ENCODE measurements at regions not wholly inside any gene's neighbourhood (a gene's known extent, or its start where the extent isn't known, plus 50 kb on each side); places are given as distances from the start of the nearest gene placed in this dataset.
A peak's percentile ranks its signal among the peaks of the same experiment; 100 is the strongest.
"Not testable (repeated sequence)": the region's sequence is repeated elsewhere in the genome, so short reads cannot be mapped to it uniquely, and the experiment has no call there.

GRCh38 chr2:237210763-237211162 lies 125.1 kb downstream of the COPS8 start:
- no peak overlapping the region for H3K4me3 ChIP-seq (ENCODE audit: control insufficient read depth, low read depth, low read length)
- TF ChIP-seq, protein P1, sequence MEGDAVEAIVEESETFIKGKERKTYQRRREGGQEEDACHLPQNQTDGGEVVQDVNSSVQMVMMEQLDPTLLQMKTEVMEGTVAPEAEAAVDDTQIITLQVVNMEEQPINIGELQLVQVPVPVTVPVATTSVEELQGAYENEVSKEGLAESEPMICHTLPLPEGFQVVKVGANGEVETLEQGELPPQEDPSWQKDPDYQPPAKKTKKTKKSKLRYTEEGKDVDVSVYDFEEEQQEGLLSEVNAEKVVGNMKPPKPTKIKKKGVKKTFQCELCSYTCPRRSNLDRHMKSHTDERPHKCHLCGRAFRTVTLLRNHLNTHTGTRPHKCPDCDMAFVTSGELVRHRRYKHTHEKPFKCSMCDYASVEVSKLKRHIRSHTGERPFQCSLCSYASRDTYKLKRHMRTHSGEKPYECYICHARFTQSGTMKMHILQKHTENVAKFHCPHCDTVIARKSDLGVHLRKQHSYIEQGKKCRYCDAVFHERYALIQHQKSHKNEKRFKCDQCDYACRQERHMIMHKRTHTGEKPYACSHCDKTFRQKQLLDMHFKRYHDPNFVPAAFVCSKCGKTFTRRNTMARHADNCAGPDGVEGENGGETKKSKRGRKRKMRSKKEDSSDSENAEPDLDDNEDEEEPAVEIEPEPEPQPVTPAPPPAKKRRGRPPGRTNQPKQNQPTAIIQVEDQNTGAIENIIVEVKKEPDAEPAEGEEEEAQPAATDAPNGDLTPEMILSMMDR (conservative IDR thresholded peaks at IDR 0.05; ENCODE audit: control insufficient read depth, insufficient read depth, low read depth, low read length) = no peak
- DNase-seq (ENCODE audit: low read depth) = no peak

GRCh38 chr2:237212356-237213279 lies 126.9 kb downstream of the COPS8 start:
- not testable (repeated sequence) for DNase-seq (ENCODE audit: low read depth); H3K4me3 ChIP-seq (ENCODE audit: control insufficient read depth, low read depth, low read length)

DNA sequence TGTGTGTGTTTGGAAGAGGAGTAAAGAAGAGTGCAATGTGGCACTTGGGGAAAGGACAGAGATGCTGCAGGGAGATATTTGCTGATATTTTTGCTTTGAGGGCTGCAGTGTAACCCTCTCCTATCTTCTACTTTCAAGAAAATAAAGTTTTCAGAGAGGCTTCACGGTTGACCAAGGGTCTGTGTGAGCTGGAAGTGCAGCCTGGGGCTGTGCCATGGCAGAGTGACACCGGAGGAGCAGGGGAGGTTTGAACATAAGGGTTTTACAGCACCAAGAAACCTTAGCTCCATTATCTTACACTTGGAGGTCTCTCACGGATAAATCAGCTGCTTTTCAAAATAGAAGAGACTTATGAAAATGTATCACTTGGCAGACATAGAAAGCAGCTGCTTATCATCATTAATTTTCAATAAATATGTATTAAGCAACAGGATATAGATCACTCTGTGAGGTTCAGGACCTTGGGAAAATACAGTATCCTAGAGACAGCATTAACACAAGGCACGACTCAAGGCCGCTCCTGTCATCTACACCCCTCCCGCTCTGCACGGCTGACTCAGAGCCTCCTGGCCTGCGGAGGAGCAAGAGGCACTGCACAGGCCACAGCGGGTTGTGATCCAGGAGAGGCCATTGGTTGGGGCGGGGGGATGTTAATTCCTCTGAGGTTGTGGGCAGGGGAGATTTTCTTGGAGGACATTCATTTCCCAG lies 127.8 kb downstream of the COPS8 start:
- TF ChIP-seq, protein P1 (conservative IDR thresholded peaks at IDR 0.05; ENCODE audit: control insufficient read depth, insufficient read depth, low read depth, low read length) = no peak
- no peak overlapping the region for H3K4me3 ChIP-seq (ENCODE audit: control insufficient read depth, low read depth, low read length)
- peak; percentile 97 for DNase-seq (ENCODE audit: low read depth)

DNA sequence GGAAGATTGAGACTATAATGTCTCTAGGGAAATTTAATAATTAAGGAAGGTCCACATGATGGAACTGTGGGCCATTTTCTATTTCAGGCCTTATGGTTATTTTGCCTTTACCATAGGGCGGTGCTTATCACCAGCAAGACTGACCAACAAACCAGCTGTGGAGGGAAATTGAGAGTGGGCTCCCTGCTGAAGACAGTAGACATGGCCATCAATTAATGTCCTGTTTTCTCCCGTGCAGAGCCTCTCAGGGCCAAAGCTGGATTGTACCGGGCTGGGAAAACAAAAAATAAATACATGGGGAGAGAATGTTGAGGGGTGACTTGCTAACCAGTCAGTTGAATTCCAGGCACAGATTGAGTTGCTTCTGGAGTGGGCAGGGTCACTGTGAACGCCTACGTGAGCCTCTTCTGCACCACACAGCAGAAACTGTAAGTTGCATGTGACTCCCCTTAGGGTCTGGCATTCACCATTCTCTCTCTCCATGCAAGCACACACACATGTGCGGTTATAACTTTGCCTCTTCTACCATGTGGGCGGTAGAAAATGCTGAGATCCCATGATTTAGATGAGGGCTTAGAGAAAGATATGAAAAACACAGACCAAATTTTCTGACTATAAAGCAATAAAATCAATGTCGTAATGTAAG lies 128.5 kb downstream of the COPS8 start:
- peak; percentile 86 for DNase-seq (ENCODE audit: low read depth)
- TF ChIP-seq, protein P1 (conservative IDR thresholded peaks at IDR 0.05; ENCODE audit: control insufficient read depth, insufficient read depth, low read depth, low read length) = no peak
- H3K4me3 ChIP-seq (ENCODE audit: control insufficient read depth, low read depth, low read length) = no peak overlapping the region

GRCh38 chr2:237214963-237215362 lies 129.3 kb downstream of the COPS8 start:
- DNase-seq (ENCODE audit: low read depth) = peak; percentile 68
- no peak overlapping the region for H3K4me3 ChIP-seq (ENCODE audit: control insufficient read depth, low read depth, low read length)
- TF ChIP-seq, protein P1 (conservative IDR thresholded peaks at IDR 0.05; ENCODE audit: control insufficient read depth, insufficient read depth, low read depth, low read length) = no peak

GRCh38 chr2:237217995-237218616 lies 132.4 kb downstream of the COPS8 start:
- no peak overlapping the region for H3K4me3 ChIP-seq (ENCODE audit: control insufficient read depth, low read depth, low read length)
- no peak for DNase-seq (ENCODE audit: low read depth)
- TF ChIP-seq, protein P1 (conservative IDR thresholded peaks at IDR 0.05; ENCODE audit: control insufficient read depth, insufficient read depth, low read depth, low read length) = no peak

All from fibroblast of mammary gland (primary cell).